Urothelium cell line (cell line): ENCODE measurements at regions not wholly inside any gene's neighbourhood (a gene's known extent, or its start where the extent isn't known, plus 50 kb on each side); places are given as distances from the start of the nearest gene placed in this dataset.

Source experiments
- DNase-seq: peaks from one replicate; pipeline ENCODE4 v3.0.0; 2011; ENCODE audit warnings: low spot score, mixed read lengths
- FAIRE-seq: peaks from 2 replicates; lab custom pipeline; 2011; peaks lifted over from hg19 to GRCh38; lab: Jason Lieb, UNC

- DNase-seq, result no peak
- peak; percentile 13 for FAIRE-seq
These were observed 75.6 kb downstream of the ICOS start for GRCh38 chr2:204012072-204012653.

DNA sequence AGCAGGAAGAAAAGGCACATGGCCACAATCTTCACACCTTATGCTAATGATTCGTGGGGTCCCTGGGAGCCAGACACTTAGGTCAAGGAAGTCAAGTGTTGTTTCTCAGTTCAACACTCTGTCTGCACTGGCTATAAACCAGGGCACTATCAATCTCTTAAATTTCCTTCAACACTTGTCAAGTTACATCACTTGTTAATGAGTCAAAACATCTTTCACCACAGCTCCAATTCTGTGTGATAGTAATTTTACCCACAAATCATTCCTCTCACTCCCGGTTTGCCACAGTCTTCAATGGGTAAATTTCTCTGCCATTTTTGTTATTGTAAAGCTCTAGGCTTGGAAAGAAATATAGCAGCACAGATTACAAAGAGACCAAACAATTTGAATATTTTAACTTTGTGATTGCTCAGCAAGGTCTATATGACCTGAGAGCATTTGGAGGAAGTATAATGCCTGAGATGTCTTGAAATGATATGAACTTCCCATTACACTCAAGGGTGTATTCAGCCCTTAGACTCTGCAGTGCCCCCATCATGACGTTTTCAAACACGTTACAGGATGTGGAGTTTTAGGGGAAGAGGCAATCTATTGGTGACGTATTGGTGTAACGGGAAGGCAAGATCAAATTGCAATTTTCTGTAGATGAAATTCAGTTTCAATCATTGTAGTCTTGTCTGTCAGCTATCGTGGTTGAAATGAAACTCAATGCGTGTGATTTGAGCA, 78.7 kb downstream of the ICOS start:
- FAIRE-seq (no peak), DNase-seq (no peak)

- FAIRE-seq (no peak), DNase-seq (no peak)
These were observed 82.2 kb downstream of the ICOS start for GRCh38 chr2:204018717-204019116.

DNA sequence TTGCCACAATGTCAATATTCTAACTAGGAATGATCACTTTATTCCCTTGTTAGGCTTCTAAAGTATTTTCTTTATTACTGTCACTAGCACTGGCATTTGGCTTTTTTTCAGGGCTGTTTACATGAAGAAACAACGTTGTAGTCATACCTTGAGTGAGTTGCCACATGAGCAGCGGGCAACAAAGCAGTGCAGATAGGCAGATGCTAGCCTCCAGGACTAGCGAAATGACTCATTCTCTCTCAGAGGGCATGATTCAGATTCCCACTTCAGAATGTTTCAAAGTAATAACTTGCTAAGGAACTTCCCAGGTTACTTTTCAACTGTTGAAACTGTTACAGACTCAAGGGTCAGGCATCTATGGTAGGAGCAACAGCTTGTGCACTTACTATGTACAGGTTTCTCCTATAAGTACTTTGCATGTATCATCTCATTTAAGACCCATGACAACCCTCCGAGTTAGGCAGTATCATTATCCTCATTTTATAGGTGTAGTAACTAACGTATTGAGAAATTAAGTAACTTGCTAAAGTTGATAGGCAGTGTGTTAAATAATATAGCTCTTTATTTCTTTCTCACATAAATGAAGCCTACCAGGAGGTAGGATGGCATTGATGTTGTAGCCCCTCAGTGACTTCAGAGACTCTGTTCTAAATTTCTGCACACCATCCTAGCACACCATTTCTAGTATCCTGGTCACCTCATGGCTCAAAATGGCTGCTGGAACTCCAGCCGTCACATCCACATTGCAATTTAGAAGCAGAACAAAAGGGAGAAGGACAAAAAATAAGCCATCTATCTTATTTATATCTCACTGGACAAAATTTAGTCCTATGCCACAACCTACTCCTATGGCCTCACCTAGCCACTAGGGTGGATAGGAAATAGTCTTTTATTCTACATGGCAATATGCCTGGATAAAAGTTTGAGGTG, 83.3 kb downstream of the ICOS start:
- peak; percentile 89 for FAIRE-seq
- DNase-seq, result peak; percentile 78

DNA sequence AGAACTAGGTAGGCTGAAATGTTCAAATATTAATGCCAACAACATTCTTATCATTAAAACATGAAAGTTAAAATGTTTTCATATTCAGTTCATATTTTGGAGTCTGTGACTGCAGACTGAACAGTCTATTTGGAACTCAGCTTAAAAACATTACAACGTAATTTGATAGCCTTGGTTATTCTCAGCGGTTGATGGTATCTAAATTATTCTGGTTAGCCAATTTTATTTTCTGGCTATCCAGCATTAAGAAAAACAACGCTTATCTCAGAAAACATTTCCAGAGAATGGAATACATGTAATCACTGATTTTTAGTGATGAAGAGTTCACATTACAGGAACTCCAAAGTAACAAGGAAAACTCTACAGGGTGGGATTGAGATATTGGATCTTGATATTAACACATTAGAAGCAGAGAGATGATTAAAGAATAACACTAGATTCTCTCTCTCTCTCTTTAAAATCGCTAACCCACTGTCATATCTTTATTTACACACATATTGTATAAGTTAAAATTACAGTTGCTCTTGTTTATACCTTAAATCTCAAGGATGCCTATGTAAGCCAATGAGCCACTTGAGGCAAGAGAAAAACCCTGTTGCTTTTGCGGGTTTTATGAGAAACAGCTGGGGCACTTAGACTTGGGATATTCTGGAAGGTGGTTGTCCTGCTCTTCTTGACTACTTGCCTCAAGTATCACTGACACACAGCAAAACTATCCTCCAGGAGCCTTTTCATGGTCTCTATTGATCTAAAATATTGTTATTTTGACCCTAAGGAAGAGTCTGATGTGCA, 84.9 kb downstream of the ICOS start:
- FAIRE-seq, result no peak
- no peak for DNase-seq

DNA sequence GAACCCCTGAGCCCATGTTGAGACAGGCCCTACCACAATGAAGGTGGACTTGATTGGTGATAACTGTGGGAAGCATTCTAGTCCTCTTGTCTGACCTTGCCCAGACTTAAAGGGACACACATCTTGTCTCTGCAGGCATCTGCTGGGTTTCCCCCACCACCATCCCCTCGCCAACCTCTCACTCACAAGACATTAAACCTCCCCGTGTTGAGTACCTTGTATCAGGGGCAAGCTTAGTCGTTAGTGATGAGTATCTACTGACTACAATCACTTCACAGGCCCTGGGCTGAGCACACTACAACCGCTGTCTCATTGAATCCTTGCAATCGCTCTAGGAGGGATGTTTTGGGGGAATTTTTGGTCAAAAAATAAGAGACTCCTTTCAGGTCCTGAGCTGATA, 86.0 kb downstream of the ICOS start:
- no peak for FAIRE-seq
- no peak for DNase-seq

DNA sequence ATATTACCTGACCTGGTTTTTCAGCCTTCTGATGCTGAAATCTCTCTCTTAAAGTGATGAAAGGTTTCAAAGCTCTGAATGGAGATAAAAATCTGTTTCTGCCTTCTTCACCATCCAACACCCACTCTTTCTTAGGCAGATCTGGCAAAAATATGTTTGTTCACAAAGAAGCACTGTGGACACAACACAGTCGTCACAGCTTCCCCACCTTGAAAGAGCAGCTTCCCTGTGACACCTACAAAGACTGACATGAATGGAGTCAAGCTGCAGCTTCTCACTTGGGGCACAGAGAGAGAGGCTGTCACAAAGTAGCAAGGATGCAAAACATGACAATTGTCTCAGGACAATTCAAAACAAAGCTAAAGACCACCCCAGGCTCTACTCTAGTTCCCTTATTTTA, 86.5 kb downstream of the ICOS start:
- DNase-seq (no peak), FAIRE-seq (no peak)

- FAIRE-seq (no peak), DNase-seq (peak; percentile 46)
These were observed 87.9 kb downstream of the ICOS start for GRCh38 chr2:204024503-204024902.

- DNase-seq (no peak), FAIRE-seq (no peak)
These were observed 88.4 kb downstream of the ICOS start for GRCh38 chr2:204024906-204025475.

DNA sequence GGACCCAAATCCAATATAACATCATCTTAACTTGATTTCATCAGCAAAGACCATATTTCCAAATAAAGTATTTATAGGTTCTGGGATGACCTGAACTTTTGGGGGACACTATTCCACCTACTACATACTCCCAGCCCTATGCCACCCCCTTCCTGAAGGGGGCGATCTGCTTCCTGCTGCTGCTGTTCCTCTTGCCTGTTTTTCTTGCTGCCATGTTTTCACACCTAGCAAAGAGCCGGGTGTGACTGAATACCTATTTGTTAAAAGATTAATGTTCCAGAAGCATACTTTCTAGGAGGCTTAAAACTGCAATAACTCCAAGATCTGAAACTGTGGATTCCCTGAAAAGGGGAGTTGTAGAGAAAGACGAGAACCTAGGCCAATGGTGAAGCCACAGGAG, 89.7 kb downstream of the ICOS start:
- DNase-seq, result no peak

DNA sequence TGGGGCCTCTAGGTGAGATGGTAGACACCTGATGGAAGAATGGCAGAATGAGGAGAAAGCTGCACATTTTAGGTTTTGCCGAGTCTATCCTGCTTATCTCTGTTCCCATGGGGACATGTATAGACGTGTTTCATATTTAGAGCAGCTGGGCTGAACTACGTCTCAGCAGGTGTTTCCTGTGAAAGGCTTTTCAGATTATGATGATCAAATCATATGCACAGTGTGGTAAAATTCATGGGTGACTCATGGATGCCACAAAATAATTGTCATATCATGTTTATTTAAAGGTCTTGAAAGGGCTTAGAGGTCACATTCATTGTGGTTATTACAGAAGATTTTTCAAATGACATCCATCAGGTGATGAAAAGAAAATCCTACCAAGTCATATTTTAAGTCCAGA, 90.5 kb downstream of the ICOS start:
- DNase-seq, result peak; percentile 70
- FAIRE-seq, result peak; percentile 30

More for the DNA sequence above, 89.7 kb downstream of the ICOS start:
- FAIRE-seq, result no peak

DNA sequence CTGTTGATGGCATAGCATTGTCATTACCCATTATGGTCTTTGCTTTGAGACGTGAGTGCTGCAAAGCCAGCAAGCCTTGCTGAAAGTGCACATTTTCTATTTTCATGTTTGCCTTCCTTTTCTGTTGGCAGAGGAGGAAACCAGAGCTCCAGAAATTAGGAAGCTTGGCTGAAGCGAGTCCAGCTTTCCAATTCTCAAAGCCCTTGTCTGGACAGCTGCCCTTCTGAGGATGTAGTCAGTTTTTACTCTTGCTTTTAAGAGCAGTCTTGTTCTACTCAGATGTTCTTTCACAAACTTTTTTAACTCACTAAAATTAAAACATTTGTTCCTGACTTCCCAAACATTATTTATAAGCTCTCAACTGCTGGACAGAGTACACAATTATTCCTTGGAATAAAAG, 93.8 kb downstream of the ICOS start:
- FAIRE-seq (no peak), DNase-seq (no peak)

DNA sequence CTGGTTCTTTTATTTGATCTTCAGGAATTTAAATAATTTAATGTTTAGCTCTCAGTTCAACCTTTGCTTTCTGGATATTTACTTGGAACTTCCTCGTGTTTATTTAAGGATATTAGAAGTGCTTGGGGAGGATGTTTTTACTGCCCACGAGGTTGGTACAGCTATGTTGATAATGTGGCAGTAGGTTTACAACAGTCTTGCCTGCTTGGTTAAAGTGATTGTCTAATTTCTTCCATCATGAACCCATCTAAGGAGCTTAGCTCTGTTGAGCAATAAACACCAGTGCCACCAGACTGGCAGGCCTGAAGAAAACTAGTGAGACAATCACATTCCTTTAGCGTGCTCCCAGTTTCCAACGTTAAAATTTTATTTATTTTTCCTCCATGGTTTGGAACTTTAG, 94.5 kb downstream of the ICOS start:
- FAIRE-seq (peak; percentile 59), DNase-seq (no peak)

- no peak for FAIRE-seq
These were observed 95.7 kb downstream of the ICOS start for GRCh38 chr2:204032301-204032700.

DNA sequence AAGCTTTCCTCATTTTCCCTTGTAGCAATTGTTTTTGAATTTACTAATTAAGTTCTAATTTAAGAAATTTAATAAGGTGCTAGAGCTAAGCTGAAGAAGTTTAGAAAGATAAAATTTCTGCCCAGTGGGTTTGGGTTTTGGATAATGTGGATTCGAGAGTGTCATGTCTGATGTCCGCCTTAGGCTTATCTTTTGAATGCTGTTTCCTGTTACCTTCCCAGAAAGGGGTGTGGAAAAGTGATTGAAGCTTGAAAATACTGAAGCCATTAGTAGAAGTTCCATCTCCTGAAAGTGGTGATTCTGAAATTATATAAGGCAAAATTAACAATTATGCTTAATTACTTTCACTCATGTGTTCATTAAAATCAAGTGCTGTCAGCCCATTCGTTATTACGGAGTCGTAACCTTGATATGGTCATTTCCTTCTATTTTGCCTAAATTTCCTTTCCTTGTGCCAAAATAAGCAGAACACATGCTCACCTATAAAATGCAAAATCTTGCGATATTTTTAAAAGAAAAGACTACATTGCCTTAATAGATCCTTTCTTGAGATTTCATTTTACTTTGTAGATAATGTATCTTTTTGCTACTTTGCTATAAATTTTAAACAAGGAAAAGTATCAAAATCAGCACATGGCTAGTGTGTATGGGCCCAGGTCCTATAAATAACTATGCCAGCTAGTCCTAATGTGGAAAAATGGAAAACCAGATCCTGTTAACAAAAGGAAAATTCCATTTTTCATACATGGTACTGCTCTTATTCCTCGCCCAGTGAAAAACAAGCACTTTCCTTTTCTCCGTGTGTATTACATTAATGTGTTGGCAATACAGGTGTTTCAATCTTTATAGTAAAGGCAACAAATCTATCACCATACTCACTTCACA, 97.3 kb downstream of the ICOS start:
- no peak for FAIRE-seq
- DNase-seq, result no peak

More at GRCh38 chr2:204032301-204032700, 95.7 kb downstream of the ICOS start:
- no peak for DNase-seq

GRCh38 chr2:204036706-204037105, 100.1 kb downstream of the ICOS start:
- FAIRE-seq (no peak), DNase-seq (no peak)

GRCh38 chr2:204037286-204037685, 100.7 kb downstream of the ICOS start:
- DNase-seq, result no peak
- FAIRE-seq, result no peak

- FAIRE-seq (no peak), DNase-seq (no peak)
These were observed 102.8 kb downstream of the ICOS start for GRCh38 chr2:204039298-204039838.

GRCh38 chr2:204040016-204040415, 103.5 kb downstream of the ICOS start:
- no peak for FAIRE-seq
- no peak for DNase-seq
